Natural killer cell treated with Interleukin-12 subunit alpha and Interleukin-12 subunit beta and Interleukin-15 and Interleukin-18, amount 100 ng/mL, for 72 hours (primary cell): ENCODE measurements at regions not wholly inside any gene's neighbourhood (a gene's known extent, or its start where the extent isn't known, plus 50 kb on each side); places are given as distances from the start of the nearest gene placed in this dataset.

Experiments used
- ATAC-seq, 2 donors: fragments of 150-1000 bp; cut with Tn5 transposase in 1 of 2; sonication (Bioruptor Pico), chemical (Tn5 transposase) in 1 of 2; 2 replicates each; pipeline ENCODE4 v1.10.0; 2021
- DNase-seq: peaks from one replicate; pipeline ENCODE4 v3.0.0; 2022; ENCODE audit warnings: low spot score
- H3K27ac Mint-ChIP-seq, 2 donors: 1 replicate in 1 of 2; 2 replicates in 1 of 2; pipeline ENCODE4 v1.8.0; 2022; ENCODE audit warnings: mixed read lengths in 2 of 2, mild to moderate bottlenecking in 1 of 2, moderate library complexity in 1 of 2
- H3K27me3 Mint-ChIP-seq, 2 donors: 1 replicate in 1 of 2; 2 replicates in 1 of 2; pipeline ENCODE4 v1.8.0; 2022; ENCODE audit warnings: mixed read lengths in 2 of 2
- H3K36me3 Mint-ChIP-seq: one replicate; pipeline ENCODE4 v1.8.0; 2022; ENCODE audit warnings: mixed read lengths
- H3K4me1 Mint-ChIP-seq, 2 donors: 1 replicate in 1 of 2; 2 replicates in 1 of 2; pipeline ENCODE4 v1.8.0; 2022; ENCODE audit warnings: low read depth in 2 of 2, mixed read lengths in 2 of 2, mild to moderate bottlenecking in 1 of 2
- H3K4me3 Mint-ChIP-seq: one replicate; pipeline ENCODE4 v1.8.0; 2022; ENCODE audit warnings: mixed read lengths
- H3K9me3 Mint-ChIP-seq: 2 replicates; pipeline ENCODE4 v1.8.0; 2022; ENCODE audit warnings: mixed read lengths

DNA sequence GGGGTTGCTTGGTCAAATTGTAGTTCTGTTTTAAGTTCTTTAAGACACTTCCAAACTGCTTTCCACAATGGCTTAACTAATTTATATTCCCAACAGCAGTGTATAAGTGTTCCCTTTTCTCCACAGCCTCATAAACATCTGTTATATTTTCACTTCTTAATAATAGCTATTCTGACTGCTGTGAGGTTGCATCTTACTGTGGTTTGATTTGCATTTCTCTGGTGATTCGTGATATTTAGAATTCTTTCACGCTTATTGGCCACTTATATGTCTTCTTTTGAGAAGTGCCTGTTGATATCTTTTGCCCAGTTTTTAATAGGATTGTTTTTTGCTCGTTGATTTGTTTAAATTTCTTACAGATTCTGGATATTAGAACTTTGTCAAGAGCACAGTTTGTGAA, 278.6 kb upstream of the ITM2A start:
- Mint-ChIP-seq H3K36me3 (no peaks in the 10 kb centered on the region), H3K27me3 (no peaks in the 10 kb centered on the region), H3K27ac (no peak overlapping the region), H3K4me3 (no peak overlapping the region), H3K4me1 (no peaks in the 10 kb centered on the region), H3K9me3 (no peaks in the 10 kb centered on the region)
- DNase-seq (no peak), ATAC-seq (no peak)

DNA sequence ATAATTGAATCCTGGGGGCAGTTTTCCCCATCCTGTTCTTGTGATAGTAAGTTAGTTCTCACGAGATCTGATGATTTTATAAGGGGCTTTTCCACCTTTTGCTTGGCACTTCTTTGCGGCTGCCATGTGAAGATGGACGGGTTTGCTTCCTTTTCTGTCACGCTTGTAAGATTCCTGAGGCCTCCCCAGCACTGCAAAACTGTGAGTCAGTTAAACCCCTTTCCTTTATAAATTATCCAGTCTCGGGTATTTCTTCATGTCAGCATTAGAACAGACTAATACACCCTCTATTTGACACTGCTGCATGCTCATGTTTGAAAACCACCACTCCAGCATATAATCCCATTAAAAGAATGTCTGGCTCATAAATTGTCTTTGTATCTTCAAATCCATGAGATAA, 264.4 kb upstream of the ITM2A start:
- Mint-ChIP-seq H3K27ac (no peak overlapping the region), H3K9me3 (peaks cover 3% of the 10 kb centered on the region), H3K4me1 (peaks cover 0 to 2% of the 10 kb centered on the region in 2 donors), H3K27me3 (no peaks in the 10 kb centered on the region), H3K36me3 (no peaks in the 10 kb centered on the region), H3K4me3 (no peak overlapping the region)
- no peak for DNase-seq
- no peak for ATAC-seq

DNA sequence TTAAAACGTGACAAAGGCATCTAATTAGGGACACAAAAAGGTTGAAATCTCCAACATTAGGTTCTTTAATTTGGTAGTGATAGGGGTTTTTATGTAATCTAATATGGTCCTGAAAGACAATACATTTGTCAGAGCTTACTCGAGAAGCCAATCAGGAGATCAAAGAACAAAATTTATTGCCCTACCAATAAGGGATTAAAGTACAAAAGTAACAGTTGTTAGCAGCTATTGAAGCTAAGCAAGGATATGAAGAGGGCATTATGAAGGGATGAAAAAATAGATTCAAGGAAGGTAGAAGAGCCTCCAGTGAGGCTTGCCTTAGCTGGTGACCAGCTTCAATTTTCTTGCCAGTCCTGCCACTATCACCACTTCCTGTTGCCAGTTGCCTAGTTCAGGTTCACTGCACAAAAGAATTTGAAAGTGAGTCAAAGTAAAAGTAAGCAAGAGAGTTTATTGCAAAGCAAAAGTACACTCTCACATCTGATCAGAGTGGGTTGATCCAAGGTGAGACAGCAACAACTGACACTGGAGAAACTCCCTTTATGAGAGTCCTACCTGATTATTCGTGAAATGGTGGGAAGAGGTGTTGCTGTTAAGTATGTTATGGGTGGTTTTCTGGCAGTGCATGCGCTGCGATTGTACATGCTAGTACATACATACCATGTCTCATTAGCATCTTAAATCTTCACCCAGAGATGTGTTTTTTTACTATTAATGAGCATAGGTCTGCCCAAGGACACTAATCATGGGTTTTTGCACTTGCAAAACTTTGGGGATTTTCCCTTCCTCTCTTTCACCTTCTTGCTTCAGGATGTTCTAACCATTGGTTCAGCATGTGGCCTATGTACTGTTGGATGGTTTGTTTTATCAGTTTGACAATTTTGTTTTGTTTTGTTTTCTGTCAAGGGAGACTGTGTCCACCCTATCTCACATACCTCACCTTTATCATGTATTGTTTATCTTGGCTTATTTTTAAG, 263.2 kb upstream of the ITM2A start:
- no peak overlapping the region for H3K4me3 Mint-ChIP-seq
- no peak overlapping the region for H3K27ac Mint-ChIP-seq
- ATAC-seq (no peak), DNase-seq (no peak)
- H3K9me3 Mint-ChIP-seq = peaks cover 3% of the 10 kb centered on the region
- H3K4me1 Mint-ChIP-seq = peaks cover 0 to 2% of the 10 kb centered on the region in 2 donors
- peaks cover 0 to 2% of the 10 kb centered on the region in 2 donors for H3K27me3 Mint-ChIP-seq
- no peaks in the 10 kb centered on the region for H3K36me3 Mint-ChIP-seq

DNA sequence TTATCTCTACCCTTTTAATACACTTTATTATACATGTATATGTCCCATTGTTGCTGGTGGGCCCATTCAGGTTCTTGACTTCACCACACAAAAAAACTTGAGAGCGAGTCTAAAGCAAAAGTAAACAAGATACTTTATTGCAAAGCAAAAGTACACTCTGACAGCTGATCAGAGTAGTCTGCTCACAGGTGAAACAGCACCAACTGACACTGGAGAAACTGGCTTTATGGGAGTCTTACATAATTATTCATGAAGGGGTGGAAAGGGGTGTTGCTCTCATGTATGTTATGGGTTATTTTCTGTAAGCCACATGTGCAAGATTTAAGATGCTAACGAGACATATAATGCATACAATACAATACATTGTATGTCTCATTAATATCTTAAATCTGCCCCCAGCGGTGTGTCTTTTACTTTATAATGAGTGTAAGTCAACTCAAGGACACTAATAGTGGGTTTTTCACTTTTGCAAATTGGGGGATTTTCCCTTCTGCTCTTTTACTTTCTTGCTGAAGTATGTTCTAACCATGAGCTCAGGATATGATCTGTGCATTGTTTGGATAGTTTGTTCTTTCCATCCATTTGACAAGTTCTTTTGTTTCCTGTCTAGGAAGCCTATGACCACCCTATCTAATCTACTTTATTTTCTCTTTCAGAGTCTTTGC, 256.1 kb upstream of the ITM2A start:
- Mint-ChIP-seq H3K36me3 (no peaks in the 10 kb centered on the region), H3K27ac (no peak overlapping the region), H3K27me3 (peaks cover 0 to 9% of the 10 kb centered on the region in 2 donors), H3K4me3 (no peak overlapping the region), H3K9me3 (no peaks in the 10 kb centered on the region), H3K4me1 (no peaks in the 10 kb centered on the region)
- no peak for DNase-seq
- no peak for ATAC-seq

DNA sequence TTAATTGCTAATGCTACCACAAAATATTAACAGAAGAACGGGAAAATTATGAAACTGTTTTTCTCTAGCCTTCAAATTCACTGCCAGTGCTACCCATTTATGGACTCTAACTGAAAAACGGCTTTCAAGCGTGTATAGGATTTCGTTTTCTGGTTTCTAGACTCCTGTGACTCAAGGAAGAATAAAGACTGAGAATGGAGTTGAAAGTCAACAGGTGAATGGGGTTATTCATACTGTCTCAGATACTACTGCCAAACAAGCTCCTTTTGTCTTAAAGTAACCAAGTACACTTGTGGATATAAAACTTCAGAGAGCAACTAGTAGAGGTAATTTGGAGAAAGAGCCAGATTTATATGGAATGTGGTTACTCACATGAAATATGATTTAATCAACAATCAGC, 251.1 kb upstream of the ITM2A start:
- Mint-ChIP-seq H3K9me3 (no peaks in the 10 kb centered on the region), H3K36me3 (no peaks in the 10 kb centered on the region), H3K4me1 (no peaks in the 10 kb centered on the region), H3K27ac (no peak overlapping the region), H3K27me3 (peaks cover 0 to 4% of the 10 kb centered on the region in 2 donors), H3K4me3 (no peak overlapping the region)
- DNase-seq = no peak
- ATAC-seq = no peak

DNA sequence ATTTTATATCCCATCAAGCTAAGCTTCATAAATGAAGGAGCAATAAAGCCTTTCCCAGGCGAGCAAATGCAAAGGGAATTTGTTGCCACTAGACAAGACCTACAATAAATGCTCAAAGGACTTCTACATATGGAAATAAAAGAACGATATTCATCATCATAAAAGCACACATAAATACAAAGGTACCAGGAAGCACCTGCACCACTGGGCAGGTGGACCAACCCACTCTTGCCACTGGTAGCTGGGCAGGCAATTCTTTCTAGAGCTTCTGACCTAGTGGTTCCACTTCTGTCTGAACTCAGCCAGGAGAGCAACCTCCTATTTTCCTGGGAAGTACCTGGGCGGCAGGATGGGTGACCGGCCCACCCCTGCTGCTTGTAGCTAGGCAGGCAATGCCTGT, 237.2 kb upstream of the ITM2A start:
- DNase-seq = no peak
- H3K36me3 Mint-ChIP-seq = no peaks in the 10 kb centered on the region
- H3K4me3 Mint-ChIP-seq = no peak overlapping the region
- no peak overlapping the region for H3K27ac Mint-ChIP-seq
- peaks cover 0 to 7% of the 10 kb centered on the region in 2 donors for H3K27me3 Mint-ChIP-seq
- no peaks in the 10 kb centered on the region for H3K4me1 Mint-ChIP-seq
- ATAC-seq = no peak
- H3K9me3 Mint-ChIP-seq = no peaks in the 10 kb centered on the region

DNA sequence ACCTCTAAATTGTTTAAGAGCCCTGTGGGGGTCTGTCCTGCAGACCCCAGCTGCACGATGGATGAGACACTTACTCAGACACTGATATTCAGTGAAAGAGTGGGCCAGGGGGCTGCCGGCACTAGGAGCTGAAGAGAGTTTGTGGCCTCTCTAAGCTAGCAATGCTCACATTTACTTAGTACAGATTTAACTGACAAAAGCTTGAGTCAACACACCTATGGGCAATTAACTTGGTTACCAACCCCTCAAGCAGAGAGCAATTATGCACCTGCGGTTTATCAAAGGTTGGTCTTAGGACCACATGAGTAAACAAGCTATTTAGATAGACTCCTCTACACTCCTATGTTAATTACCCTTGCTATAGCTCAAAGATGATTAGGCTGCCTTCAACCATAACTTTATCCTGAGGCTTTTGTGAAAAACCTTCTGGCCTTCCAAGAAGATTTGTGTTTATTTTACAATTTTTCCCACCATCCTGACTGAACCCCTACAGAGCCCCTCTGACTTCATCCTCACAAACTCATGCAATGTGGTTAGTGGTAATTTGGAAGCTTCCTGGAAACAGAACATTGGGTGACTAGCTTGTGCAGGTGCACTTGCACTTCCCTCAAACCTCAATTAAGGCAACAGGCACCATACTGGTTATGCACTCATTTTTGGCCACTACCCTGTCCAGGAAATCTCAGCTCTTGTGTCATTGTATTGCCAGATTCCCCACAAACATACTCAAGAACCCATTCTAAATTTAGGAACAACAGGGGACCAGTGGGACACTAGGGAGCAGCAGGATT, 234.4 kb upstream of the ITM2A start:
- H3K27me3 Mint-ChIP-seq = peaks cover 0 to 9% of the 10 kb centered on the region in 2 donors
- no peak overlapping the region for H3K4me3 Mint-ChIP-seq
- ATAC-seq (no peak), DNase-seq (no peak)
- no peaks in the 10 kb centered on the region for H3K9me3 Mint-ChIP-seq
- H3K36me3 Mint-ChIP-seq = no peaks in the 10 kb centered on the region
- H3K4me1 Mint-ChIP-seq = no peaks in the 10 kb centered on the region
- no peak overlapping the region for H3K27ac Mint-ChIP-seq

DNA sequence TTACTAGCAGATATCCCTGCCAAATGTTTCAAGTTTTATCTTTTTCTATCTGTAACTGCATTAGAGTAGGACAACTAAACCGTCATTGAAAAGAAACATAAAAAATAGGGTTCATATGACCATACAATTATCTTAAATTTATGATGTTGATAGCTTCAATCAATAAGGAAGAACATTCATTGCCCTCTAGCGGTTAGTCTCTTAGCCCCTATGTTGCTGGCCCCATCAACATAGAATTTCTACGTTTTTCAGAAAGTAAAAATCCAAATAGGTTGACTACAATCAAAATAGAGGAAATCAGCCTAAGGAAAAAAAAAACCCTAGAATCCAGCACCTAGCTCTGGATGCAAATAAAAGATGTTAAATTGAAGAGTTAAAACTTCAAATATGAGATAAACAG, 225.1 kb upstream of the ITM2A start:
- no peaks in the 10 kb centered on the region for H3K4me1 Mint-ChIP-seq
- H3K36me3 Mint-ChIP-seq = no peaks in the 10 kb centered on the region
- H3K27ac Mint-ChIP-seq = no peak overlapping the region
- peaks cover 12 to 15% of the 10 kb centered on the region in 2 donors for H3K27me3 Mint-ChIP-seq
- no peaks in the 10 kb centered on the region for H3K9me3 Mint-ChIP-seq
- no peak for ATAC-seq
- no peak for DNase-seq
- no peak overlapping the region for H3K4me3 Mint-ChIP-seq

DNA sequence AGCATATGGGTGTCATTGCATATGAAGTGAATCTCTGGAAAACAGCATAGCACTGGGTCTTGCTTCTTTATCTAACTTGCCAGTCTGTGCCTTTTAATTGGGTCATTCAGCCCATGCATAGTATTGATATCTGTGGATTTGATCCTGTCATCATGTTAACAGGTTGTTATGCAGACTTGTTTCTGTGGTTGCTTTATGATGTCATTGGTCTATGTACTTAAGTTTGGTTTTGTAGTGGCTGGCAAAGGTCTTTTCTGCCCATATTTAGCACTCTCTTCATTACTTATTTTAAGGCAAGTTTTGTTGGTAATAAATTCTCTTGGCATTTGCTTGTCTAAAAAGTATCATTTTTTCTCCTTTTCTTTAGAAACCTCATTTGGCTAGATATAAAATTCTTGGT, 221.1 kb upstream of the ITM2A start:
- DNase-seq (no peak), ATAC-seq (no peak)
- peaks cover 13 to 18% of the 10 kb centered on the region in 2 donors for H3K27me3 Mint-ChIP-seq
- no peaks in the 10 kb centered on the region for H3K36me3 Mint-ChIP-seq
- no peaks in the 10 kb centered on the region for H3K4me1 Mint-ChIP-seq
- H3K4me3 Mint-ChIP-seq = no peak overlapping the region
- no peak overlapping the region for H3K27ac Mint-ChIP-seq
- H3K9me3 Mint-ChIP-seq = no peaks in the 10 kb centered on the region

DNA sequence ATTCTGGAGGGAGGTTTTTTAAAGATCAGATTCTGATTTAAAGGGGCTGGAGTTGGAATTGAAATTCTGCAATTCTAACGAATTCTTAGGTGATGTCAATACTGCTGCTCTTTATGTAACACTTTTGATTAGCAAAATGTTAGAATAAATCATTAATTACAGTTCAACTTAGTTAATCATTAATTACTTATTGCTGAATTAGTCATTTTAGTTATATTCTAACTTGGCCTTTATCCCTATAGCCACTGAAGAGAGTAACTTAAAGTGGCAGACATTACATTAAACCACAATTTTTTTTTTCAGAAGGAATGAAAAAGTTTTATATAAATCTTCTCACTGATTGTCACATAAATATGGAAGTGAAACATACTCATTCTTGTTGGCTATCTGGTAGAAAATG, 206.6 kb upstream of the ITM2A start:
- peaks cover 4 to 5% of the 10 kb centered on the region in 2 donors for H3K27me3 Mint-ChIP-seq
- no peak for DNase-seq
- H3K4me3 Mint-ChIP-seq = no peak overlapping the region
- ATAC-seq = no peak
- H3K9me3 Mint-ChIP-seq = peaks cover 3% of the 10 kb centered on the region
- H3K27ac Mint-ChIP-seq = no peak overlapping the region
- H3K4me1 Mint-ChIP-seq = no peaks in the 10 kb centered on the region
- H3K36me3 Mint-ChIP-seq = peaks cover 7% of the 10 kb centered on the region

DNA sequence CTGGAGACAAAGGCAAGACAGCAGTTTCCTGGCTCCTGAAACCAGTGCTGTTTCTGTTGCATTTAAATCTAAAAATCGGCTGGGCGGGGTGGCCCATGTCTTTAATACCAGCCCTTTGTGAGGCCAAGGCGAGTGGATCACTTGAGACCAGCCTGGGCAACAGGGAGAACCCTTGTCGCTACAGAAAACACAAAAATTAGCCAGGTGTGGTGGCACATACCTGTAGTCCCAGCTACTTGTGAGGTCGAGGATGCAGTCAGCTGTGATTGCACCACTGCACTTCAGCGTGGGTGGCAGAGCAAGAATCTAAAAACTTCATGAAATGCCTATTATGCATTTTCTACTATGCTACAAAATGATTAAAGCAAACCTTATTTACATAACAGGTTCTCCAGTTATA, 205.4 kb upstream of the ITM2A start:
- H3K9me3 Mint-ChIP-seq = peaks cover 3% of the 10 kb centered on the region
- H3K27ac Mint-ChIP-seq = no peak overlapping the region
- ATAC-seq (no peak), DNase-seq (no peak)
- H3K4me3 Mint-ChIP-seq = no peak overlapping the region
- peaks cover 4 to 7% of the 10 kb centered on the region in 2 donors for H3K27me3 Mint-ChIP-seq
- peaks cover 12% of the 10 kb centered on the region for H3K36me3 Mint-ChIP-seq
- no peaks in the 10 kb centered on the region for H3K4me1 Mint-ChIP-seq

DNA sequence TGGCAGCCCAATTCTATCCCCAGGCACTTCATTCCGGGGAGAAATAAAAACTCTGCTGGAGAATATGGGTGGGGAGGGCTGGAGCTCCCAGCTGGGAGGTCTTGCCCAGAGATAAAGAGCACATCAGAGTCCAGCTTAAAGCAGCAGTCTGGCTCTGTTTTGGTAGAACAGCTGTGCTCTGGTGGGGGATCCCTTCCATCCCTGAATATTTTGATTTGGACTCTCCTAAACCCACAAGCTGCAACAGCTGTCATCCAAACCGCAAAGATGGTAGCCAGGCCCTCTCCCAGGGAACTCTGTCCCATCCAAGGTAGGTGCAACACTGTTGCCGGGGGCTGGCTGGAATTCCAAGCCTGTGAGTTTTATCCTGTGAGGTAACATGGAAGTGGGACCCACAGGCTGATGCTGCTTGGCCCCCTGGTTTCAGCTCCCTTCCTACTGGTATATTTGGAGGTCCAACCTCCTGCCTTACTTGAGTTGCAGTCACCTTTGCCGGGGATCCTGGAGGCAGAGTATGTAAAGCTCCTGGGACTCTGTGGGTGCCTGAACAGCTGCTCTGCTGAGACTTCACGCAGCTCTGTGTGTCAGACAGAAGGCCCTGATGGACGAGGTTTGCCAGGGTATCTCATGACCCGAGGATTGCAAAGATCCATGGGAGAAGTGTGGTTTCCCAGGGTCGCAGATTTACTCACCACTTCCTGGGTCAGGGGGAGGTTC, 203.5 kb upstream of the ITM2A start:
- peaks cover 17% of the 10 kb centered on the region for H3K36me3 Mint-ChIP-seq
- H3K4me3 Mint-ChIP-seq = no peak overlapping the region
- H3K27me3 Mint-ChIP-seq = peaks cover 7 to 12% of the 10 kb centered on the region in 2 donors
- ATAC-seq (no peak), DNase-seq (no peak)
- peaks cover 7% of the 10 kb centered on the region for H3K9me3 Mint-ChIP-seq
- no peaks in the 10 kb centered on the region for H3K4me1 Mint-ChIP-seq
- H3K27ac Mint-ChIP-seq = no peak overlapping the region

DNA sequence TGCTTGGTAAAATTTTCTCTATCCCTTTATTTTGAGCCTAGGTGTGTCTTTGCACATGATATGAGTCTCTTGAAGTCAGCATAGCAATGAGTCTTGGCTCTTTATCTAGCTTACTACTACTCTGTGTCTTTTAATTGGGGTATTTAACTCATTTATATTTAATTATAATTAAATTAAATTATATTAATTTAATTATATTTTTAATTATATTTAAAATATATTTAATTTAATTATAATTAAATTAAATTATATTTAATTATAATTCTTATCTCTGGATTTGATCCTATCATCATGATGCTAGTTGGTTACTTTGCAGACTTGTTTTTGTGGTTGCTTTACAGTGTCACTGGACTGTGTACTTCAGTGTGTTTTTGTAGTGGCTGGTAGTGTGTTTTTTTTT, 201.2 kb upstream of the ITM2A start:
- peaks cover 10% of the 10 kb centered on the region for H3K9me3 Mint-ChIP-seq
- H3K27ac Mint-ChIP-seq = no peak overlapping the region
- DNase-seq (no peak), ATAC-seq (no peak)
- H3K4me3 Mint-ChIP-seq = no peak overlapping the region
- no peaks in the 10 kb centered on the region for H3K4me1 Mint-ChIP-seq
- peaks cover 17% of the 10 kb centered on the region for H3K36me3 Mint-ChIP-seq
- peaks cover 6 to 12% of the 10 kb centered on the region in 2 donors for H3K27me3 Mint-ChIP-seq
